ENCODE measurements at regions not wholly inside any gene's neighbourhood (a gene's known extent, or its start where the extent isn't known, plus 50 kb on each side); places are given as distances from the start of the nearest gene placed in this dataset.
"Not testable (repeated sequence)": the region's sequence is repeated elsewhere in the genome, so short reads cannot be mapped to it uniquely, and the experiment has no call there.

- CTCF ChIA-PET (ENCODE audit: low intra/inter-chr PET ratio) = not testable (repeated sequence)
- in situ Hi-C loops (cut with MboI) = loop anchor here (5.0 kb wide), 1 partner anchor 70 kb away; no protein-coding TSS in a partner anchor
Observed at GRCh38 chr1:16797065-16797464, 56.7 kb downstream of the RNU1-4 start.

GRCh38 chr1:16798050-16798449 lies 57.7 kb downstream of the RNU1-4 start:
- in situ Hi-C loops (cut with MboI) = loop anchor here (5.0 kb wide), 1 partner anchor 71 kb away; no protein-coding TSS in a partner anchor
- BruUV-seq (replicated peaks); H3K79me2 ChIP-seq (ENCODE audit: control insufficient read depth, insufficient read depth, low read length); FAIRE-seq; H2AFZ ChIP-seq (ENCODE audit: low read depth, low read length); POLR2A ChIA-PET; H3K36me3 ChIP-seq (ENCODE audit: control insufficient read depth, insufficient read depth, low read length); CTCF ChIA-PET (ENCODE audit: low intra/inter-chr PET ratio); intact Hi-C loops (cut with micrococcal nuclease); H3K4me3 ChIP-seq; H3K9ac ChIP-seq (ENCODE audit: insufficient read depth in 1 of 2, low read depth in 2 of 2, low read length in 2 of 2); H3K4me2 ChIP-seq (ENCODE audit: insufficient read depth, low read length); H3K9me3 ChIP-seq (replicated peaks; ENCODE audit: control insufficient read depth, insufficient read depth, low read depth, low read length); H3K27ac ChIP-seq (ENCODE audit: extremely low read depth, low read depth, low read length); H3K9me1 ChIP-seq (ENCODE audit: control insufficient read depth, insufficient read depth, low read length); H4K20me1 ChIP-seq (replicated peaks; ENCODE audit: control insufficient read depth, insufficient read depth, low read length); DNase-seq (ENCODE audit: extremely low read depth in 1 of 4, low spot score in 3 of 4); H3K4me1 ChIP-seq (replicated peaks in 1 of 2; ENCODE audit: control insufficient read depth in 2 of 2, insufficient read depth in 2 of 2, low read length in 2 of 2): not testable (repeated sequence)
- WGBS (ENCODE audit: insufficient coverage, low coverage, missing lambda C conversion rate) = 0% methylated on average over 1 of the region's 2 CpGs
- H3K27me3 ChIP-seq (ENCODE audit: control insufficient read depth in 2 of 2, insufficient read depth in 2 of 2, low read length in 2 of 2) = peaks cover 15 to 19% of the 10 kb centered on the region in 2 experiments; a peak in 4 of 5 replicates
- ATAC-seq = peak; percentile 78

More at GRCh38 chr1:16797065-16797464, 56.7 kb downstream of the RNU1-4 start:
- DNase-seq (ENCODE audit: extremely low read depth in 1 of 4, low spot score in 3 of 4); H3K36me3 ChIP-seq (ENCODE audit: control insufficient read depth, insufficient read depth, low read length); H3K4me2 ChIP-seq (ENCODE audit: insufficient read depth, low read length); H4K20me1 ChIP-seq (replicated peaks; ENCODE audit: control insufficient read depth, insufficient read depth, low read length); H3K9me1 ChIP-seq (ENCODE audit: control insufficient read depth, insufficient read depth, low read length); intact Hi-C loops (cut with micrococcal nuclease); H2AFZ ChIP-seq (ENCODE audit: low read depth, low read length); H3K79me2 ChIP-seq (ENCODE audit: control insufficient read depth, insufficient read depth, low read length); ATAC-seq; H3K9ac ChIP-seq (ENCODE audit: insufficient read depth in 1 of 2, low read depth in 2 of 2, low read length in 2 of 2); FAIRE-seq; H3K27ac ChIP-seq (ENCODE audit: extremely low read depth, low read depth, low read length); H3K4me1 ChIP-seq (replicated peaks in 1 of 2; ENCODE audit: control insufficient read depth in 2 of 2, insufficient read depth in 2 of 2, low read length in 2 of 2); H3K4me3 ChIP-seq; BruUV-seq (replicated peaks); H3K9me3 ChIP-seq (replicated peaks; ENCODE audit: control insufficient read depth, insufficient read depth, low read depth, low read length); POLR2A ChIA-PET: not testable (repeated sequence)
- peaks cover 15 to 19% of the 10 kb centered on the region in 2 experiments; a peak in 4 of 5 replicates for H3K27me3 ChIP-seq (ENCODE audit: control insufficient read depth in 2 of 2, insufficient read depth in 2 of 2, low read length in 2 of 2)
- 4% methylated on average over 2 of the region's 4 CpGs for WGBS (ENCODE audit: insufficient coverage, low coverage, missing lambda C conversion rate)

All from K562 (cell line).